SKM-1 (cell line): ENCODE measurements at regions not wholly inside any gene's neighbourhood (a gene's known extent, or its start where the extent isn't known, plus 50 kb on each side); places are given as distances from the start of the nearest gene placed in this dataset.

ENCODE experiments used
- DNase-seq: peaks from one replicate; lab custom pipeline; 2025; ENCODE audit not compliant: unreplicated experiment; lab: John Stamatoyannopoulos, UW

GRCh38 chr4:27181693-27182092 lies 321.1 kb downstream of the STIM2 start:
- no peak for DNase-seq

- DNase-seq: no peak
Observed at GRCh38 chr4:27182211-27182610, 321.6 kb downstream of the STIM2 start.

- DNase-seq: no peak
Observed at GRCh38 chr4:27184508-27185155, 324.0 kb downstream of the STIM2 start.

GRCh38 chr4:27186710-27187109 lies 326.1 kb downstream of the STIM2 start:
- no peak for DNase-seq

DNA sequence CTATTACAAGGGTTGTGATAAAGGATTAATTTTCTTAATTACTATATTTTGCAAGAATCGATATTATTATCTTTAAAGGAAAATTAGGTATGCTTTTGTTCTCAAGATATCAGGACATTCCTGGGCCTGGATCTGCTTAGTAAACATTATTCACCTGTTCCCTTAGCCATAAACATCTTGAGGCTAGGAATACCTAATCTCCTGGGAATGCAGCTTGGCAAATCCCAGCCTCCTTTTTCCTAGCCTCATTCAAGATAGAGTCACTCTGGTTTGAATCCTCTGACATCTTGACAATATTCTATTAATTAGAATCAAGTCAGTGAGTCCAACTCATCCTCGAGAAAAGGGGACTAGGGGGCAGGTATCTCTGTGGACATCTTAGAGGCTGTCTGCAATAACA lies 327.1 kb downstream of the STIM2 start:
- DNase-seq: no peak

DNA sequence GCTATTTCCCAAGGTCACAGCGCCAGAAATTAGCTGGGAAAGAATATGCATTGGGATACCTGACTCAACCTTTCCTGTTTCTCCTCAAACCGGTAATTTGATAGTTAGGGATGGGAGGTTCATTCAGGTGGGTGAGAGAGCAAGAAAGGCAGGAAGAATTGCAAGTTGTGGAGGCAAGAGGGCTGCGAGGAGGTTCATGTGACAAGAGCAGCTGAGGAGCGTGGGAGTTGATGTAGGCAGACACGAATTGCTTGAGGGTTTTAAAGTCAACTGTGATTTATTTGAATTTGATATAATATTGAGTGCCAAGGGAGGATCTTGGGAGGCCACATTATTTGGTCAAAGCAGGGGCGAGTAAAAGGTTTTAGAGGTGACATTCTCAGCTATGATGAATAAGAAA lies 329.0 kb downstream of the STIM2 start:
- no peak for DNase-seq

- no peak for DNase-seq
Observed at GRCh38 chr4:27191592-27191991, 331.0 kb downstream of the STIM2 start.

GRCh38 chr4:27194599-27195176 lies 334.0 kb downstream of the STIM2 start:
- no peak for DNase-seq

DNA sequence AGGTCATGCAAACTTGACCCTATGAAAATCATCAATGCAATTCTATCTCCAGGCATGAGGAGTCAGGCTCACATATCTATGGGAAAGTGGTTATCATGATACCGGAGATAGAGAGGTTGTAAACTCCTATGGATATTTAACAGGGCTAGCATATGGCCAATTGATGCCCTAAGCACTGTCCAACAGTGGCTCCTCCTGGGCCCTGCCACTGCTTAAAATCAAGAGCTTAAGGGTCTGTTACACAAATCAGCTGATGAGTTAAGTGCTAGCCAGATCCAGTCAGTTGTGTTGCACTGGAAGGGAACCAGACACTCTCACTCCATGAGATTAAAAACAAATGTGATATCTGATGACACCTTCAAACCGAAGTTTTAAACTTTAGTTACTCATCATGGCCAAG lies 337.6 kb downstream of the STIM2 start:
- no peak for DNase-seq

DNA sequence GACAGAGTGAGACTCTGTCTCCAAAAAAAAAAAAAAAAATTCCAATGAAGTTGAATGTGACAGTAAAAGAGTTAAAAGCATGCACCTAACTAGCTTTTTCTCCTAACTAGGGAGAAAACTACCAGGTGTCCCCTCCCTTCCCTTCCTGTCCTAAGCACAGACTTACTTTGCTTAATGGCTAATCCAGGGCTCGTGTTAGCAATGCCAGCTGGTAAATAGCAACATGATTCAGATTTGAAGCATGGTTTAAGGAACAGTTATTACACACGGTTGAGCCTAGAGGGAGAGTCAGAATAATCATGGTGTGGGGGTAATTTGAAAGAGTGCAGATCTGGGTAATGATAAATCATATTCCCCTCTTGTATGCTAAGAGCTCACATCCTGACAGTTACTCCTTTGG lies 338.3 kb downstream of the STIM2 start:
- DNase-seq: no peak

- DNase-seq: no peak
Observed at GRCh38 chr4:27206009-27206408, 345.4 kb downstream of the STIM2 start.

DNA sequence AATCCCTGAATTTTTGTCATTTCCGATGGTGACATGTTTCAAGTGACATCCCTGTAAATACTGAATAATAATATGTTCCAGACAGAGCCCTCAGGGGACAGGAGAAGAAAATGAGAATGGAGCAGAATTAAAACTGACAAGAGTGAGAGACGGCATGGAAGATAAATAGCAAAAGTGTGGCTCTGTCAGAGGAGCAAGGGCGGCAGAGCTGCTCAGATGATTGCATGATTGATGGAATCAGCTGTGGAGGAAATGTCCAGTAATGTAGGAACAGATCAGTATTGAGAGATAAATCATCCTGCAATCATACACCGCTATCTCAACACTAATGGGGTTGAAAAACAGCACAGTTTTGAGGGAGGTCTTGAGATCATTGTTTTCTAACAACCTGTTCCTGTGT lies 350.3 kb downstream of the STIM2 start:
- DNase-seq: no peak

DNA sequence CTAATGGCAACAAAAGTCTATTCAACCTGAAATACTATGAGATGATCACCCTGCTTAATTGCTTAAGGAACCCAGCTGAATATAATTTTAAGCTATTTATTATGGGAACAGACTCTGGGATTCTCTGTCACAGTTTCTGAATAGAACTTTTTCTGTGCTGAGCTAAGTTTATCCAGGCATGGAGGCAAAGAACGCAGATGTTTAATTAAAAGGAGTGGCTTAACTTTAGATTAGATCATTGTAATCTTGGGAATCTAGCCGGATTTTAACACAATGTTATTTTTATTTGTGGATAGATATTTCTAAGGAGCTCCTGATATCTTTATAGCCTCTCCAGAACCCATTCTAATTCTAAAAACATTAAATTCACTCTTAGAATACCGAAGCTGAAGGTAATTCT lies 353.4 kb downstream of the STIM2 start:
- DNase-seq: no peak

GRCh38 chr4:27215220-27215826 lies 354.7 kb downstream of the STIM2 start:
- DNase-seq: no peak

GRCh38 chr4:27217261-27217769 lies 356.7 kb downstream of the STIM2 start:
- DNase-seq: no peak

DNA sequence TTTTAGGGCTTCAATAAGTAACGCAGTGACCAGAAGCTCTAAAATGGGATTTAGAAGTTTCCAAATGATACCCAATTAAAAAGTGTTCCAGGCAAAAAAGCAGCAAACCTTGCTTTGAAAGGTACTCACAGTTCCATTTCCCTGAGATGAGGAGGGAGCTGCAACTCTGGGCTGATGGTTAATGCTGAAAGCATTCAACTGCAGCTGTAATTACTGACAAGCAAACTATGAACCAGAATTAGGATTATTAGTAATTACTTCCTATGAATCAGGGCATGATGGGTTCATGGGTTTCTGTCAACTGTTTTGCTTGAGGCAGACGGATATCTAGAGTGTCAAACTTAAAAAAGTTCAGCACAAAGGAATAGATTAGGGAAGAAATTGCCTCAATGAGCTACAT lies 357.4 kb downstream of the STIM2 start:
- no peak for DNase-seq

GRCh38 chr4:27223326-27223725 lies 362.7 kb downstream of the STIM2 start:
- no peak for DNase-seq

GRCh38 chr4:27233531-27233930 lies 372.9 kb downstream of the STIM2 start:
- no peak for DNase-seq

DNA sequence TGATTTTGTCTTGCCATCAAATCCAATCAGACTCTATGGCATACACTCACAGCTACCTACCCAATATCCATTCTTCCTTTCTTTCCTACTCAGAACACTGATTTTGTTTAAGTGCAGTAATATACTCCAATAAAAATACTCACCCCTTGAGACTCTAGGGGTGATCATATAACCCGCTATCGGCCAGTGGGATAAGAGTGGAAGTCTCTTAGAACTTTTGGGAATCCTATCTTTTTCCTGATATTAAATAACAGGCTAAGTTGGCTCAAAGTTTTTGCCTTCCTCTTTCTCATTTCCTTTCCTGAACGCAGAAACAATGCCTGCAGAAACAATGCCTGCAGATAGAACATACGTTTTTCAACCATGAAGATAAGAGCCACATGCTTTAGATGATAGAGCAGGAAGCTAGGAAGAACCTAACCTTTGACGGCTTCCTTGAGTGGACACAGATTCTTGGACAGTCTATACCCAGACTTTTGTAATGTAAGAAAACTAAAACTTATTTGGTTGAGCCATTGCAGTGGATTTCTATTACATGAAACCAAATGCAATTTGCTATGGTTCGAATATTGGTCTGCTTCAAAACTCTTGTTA lies 373.8 kb downstream of the STIM2 start:
- no peak for DNase-seq

DNA sequence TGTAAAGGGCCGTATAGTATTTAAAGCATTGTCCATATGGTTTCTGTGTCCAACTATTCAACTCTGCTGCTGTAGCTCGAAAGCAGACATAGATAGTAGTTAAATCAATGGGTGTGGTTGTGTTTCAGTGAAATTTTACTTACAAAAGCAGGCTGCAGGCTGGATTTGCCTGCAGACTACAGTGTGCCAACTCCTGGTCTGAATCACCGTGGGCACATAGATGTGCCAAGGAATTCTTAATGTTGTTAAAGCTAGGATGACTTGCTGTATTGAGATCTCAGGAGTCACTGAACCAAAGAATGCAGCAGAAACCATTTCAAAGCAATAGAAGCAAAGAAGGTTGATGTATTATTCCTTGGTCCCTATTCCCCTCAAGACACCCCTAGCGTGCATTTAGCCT lies 379.0 kb downstream of the STIM2 start:
- DNase-seq: no peak

GRCh38 chr4:27242217-27242616 lies 381.6 kb downstream of the STIM2 start:
- no peak for DNase-seq

DNA sequence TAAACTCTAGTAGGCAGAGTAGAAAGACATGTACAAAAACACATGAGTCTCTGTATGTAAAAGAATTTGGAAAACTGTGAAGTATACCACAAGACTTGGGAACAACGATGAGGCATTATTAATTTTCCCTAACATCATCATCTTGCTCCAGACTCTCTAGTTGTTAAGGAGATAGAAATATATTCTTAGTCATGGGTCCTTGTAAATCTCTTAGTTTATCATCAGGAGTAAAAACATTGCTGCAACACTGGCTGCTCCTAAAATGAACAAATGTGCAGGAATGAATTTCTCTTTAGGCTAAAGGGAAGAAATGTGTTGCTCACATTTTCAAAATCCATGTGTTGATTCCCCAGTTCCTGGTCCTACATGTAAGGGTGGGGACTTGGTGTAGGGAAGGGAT lies 384.6 kb downstream of the STIM2 start:
- DNase-seq: no peak
